NCI-H1105 (cell line): ENCODE measurements at regions not wholly inside any gene's neighbourhood (a gene's known extent, or its start where the extent isn't known, plus 50 kb on each side); places are given as distances from the start of the nearest gene placed in this dataset.
"Not testable (repeated sequence)": the region's sequence is repeated elsewhere in the genome, so short reads cannot be mapped to it uniquely, and the experiment has no call there.

Experiments
- DNase-seq: peaks from one replicate; lab custom pipeline; 2025; lab: John Stamatoyannopoulos, UW

DNA sequence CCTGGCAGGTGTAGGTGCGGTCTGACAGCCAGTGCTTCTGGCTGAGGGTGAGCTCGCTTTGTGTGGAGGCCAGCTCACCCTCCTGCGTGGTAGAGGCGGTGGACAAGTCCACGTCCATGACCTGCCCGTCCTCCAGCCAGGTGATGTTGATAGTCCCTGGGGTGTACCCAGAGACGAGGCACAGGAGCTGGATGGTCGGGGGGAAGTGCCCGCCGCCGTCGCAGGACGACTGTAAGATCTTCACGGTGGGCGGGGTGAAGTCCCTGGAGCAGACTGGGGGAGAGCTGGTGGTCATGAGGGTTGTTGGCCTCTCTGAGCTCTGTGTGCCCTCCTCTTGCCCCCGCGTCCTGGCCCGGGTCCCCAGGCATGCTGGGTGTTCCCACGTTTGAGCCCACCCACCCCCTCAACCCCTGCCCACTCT, 74.6 kb downstream of the TMEM121 start:
- no peak for DNase-seq

DNA sequence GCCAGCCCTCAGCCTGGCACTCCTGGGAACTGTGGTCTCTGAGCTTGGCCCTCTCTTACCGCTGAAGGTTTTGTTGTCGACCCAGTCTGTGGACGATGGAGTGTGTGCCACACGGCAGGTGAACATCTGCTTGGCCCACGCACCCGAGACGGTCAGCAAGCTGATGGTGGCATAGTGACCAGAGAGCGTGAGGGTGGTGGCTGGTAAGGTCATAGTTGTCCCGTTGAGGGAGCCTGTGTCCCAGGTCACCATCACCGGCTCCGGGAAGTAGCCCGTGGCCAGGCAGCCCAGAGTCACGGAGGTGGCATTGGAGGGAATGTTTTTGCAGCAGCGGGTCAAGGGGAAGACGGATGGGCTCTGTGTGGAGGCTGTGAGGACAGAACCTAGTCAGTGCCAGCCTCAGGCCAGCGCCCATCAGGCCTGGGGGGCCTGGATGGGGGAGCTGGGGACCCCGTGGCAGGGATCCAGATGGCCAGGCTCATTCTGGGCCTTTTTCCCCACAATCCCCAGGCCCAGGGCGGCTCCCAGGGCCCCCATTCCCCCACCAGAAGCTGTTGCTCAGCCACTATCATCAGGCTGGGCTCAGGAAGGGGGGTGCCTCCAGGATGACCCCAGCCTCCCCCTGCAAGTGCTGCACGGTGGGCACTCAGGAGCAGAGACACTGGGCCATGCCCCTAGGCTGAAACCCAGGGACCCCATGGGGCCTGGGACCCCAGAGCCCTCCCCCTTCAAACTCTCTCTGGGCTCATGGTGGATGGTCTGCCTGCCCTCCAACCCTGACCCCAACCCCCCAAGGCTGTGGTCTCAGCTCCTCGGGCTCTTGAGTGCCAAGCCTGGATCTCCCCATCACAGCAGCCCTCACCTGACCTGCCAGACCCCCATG, 75.2 kb downstream of the TMEM121 start:
- no peak for DNase-seq

DNA sequence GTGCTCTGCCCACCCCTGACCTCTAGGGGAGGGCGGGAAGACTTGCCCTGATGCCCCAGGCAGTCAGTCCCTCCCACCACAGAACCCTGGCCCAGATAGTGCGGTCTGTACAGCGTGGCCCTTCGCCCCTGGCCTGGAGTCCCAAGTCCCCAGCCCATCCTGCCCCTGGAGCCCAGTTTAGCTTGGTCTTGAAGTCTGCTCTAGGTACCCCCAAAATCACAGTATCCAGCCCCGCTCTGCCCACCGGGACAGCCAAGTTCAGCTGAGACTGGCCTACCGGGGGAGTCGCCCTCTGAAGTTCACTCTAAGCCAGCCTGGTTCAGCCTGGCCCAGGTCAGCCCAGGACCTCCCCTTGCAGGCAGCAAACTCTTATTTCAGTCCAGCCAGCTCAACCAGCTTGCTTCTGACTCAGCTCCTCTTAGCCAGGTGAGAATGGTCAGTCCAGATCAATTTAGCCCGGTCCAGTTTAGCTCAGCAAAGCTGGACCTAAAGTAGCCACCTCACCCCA, 75.9 kb downstream of the TMEM121 start:
- DNase-seq, result no peak

DNA sequence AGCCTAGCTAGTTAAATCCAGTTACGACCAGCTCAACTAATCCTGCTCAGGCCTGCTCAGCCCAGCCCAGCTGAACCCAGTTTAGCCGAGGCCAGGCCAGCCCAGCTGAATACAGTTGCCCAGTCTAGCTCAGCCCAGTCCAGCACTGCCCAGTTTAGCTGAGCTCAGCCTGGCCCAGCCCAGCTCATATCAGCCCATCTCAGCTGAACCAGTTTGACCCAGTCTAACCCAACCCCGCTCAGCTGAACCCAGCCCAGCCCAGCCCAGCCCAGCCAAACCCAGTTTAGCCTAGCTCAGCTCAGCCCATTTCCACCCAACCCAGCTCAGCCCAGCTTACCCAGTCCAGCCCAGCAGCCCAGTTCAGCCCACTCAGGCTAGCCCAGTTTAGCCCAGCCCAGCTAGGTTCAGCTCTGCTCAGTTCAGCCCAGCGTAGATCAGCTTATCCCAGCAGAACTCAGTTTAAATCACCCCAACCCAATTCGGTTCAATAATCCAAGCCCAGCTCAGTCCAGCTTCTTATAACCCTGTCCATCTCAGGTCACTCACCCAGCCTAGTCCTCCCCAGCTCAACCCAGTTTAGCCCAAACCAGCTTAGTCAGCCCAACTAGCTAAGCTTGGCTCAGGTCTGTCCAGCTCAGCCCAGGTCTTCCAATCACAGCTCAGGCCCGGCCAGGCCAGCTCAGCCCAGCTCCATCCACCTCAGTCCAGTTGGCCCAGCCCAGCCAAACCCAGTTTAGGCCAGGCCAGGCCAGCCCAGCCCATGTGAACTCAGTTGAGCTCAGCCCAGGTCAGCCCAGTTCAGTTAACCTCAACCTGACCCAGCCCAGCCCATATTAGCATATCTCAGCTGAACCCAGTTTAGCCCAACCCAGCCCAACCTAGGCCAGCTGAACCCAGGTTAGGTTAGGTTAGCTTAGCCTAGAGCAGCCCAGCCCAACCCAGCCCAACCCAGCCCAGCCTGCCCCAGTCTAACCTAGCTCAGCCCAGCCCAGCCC, 76.7 kb downstream of the TMEM121 start:
- DNase-seq, result no peak

DNA sequence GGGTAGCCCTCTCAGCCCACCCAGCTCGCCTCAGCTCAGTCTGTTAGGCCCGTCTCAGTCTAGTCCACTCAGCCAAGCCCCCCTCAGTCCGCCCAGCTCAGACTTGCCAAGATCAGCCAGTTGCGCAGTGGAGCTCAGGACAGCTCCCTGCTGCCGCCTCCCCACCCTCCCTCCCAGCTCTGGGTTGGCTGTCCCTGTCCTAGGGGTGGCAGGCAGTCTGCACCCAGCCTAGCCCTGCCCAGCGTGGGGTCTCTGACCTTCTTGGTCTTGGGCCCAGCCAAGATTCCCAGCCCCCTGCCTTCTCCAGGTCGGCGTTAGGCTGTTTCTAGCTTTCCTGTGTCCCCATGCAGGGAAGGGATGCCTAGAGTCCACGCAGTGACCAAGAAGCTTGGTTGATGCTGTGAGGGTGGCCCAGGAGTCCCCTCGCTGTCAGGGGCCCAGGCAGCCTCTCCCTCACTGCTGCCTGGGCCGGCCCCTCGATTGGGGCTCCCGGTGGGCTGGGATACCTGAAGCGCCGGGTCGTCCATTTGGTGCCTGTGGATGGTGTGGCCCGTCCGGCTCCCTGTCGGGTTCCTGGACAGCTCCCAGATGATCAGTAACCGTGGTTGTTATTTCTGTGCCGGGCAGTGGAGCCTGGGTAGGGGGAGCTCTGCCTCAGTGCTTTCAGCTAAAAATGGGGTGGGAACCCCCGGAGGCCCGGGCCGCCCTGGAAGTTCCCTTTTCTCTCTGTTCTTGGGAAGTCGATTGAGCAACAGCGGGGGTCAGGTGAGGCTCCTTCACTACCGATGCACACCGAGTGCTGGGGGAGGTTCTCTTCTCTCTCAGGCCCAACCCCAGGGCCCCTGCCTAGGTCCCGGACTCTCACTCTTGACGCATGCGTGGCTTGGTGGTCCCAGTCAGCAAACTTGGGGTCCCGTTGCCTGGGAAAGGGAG, 78.4 kb downstream of the TMEM121 start:
- not testable (repeated sequence) for DNase-seq

DNA sequence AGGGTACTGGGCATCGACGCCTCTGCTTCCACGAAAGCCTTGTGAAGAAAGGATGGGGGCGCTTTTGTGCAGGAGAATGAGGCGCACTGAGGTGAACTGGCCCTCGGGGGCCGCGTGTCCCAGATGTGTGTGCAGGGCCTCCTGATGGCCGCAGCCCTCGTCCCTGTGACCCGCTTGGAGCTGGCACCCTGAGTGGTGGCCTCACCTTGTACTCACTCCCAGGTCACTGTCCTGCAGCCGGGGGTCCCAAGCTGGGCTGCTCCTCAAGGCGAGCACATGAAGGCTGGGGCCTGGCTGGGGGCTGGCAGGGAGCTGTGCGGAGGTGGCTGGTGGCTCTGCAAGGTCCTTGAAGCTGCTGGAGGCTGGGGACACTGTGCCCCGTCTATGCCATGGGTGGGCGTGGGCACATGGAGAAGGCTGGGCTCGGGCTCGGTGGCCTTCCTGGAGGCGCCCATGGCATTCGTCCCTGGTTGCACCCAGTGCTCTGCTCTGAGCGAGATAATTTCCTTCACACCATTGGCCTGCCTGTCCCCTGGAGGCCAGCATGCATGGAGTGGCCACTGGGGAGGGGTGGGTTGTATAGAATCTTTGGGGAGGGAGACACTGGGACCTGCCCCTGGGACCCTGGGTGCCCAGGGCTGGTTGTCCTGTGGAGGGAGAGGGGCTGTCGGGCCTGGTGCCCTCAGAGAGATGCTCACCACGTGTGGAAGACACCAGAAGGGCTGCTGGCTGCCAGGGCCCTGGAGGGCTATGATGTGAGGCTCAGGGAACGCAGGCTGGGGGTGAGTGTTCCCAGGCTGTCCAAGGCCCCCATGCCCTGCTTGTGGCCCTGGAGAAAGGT, 79.3 kb downstream of the TMEM121 start:
- no peak for DNase-seq

DNA sequence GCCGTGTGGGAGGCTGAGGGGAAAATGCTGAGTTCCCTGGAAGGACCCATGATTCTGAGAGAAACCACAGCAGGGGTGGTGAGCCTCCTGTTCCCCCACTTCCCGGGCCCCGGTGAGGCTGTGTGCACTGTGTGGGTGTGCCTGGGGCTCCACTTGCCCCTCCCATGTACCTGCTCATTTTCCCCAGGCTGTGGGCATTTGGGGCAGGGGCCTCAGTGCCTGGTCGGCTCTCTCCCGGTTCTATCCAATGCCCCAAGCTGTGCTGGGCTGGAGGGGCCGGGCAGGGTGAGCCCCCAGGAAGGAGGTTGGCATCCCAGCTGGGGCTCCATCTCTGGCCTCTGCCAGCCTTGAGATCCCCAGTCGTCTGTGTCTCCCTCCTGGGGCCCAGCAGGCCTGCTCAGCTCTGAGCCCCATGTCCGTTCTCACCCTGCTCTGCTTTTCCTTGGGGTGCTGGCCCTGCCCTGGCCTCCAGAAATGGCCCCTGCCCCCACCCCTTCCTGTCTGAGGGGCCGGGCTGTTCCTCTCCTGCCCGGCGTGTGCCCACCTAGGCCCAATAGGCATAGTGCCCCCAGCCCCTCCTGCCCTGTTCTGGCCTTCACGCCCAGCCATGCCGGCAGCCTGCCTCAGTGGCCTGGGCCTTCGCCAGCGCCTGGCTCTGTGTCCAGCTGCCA, 80.1 kb downstream of the TMEM121 start:
- DNase-seq, result not testable (repeated sequence)

DNA sequence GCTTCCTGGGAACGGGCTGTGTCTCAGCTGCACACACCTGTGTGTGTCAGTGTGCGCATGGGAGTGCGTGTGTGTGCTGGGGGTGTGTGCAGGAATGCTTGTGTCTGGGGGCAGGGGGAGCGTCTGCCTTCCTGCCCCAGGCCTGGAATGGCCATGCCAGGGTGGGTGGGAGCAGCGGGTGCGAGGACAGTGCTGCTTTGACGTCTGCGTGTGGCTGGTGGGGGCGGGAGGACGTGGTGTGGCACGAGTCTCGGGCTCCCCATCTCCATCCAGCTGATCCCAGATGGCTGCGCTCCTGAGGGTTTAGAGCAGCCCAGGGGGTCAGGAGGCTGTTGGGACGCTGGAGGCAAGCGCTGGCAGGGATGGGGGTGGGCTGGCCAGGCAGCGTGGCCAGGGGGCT, 80.6 kb downstream of the TMEM121 start:
- DNase-seq, result not testable (repeated sequence)

DNA sequence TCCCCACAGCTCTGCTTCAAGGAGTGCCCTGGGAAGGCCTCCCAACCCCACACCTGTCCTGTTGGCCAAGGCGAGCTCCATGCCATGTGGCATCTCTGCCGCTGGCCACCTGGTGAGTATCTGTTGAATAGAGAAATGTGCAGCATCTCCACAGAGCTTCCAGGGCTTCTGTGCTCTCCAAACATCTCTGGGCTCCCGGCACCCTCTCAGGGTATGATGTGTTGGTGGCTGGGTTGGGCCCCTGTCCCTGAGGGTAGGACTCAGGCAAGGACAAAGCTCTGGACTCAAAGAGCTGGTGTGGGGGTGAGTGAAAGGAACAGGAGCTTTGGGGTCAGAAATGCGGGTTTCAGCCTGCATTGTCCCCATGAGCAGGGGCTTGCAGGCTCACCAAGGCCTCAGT, 88.6 kb downstream of the TMEM121 start:
- DNase-seq, result not testable (repeated sequence)

DNA sequence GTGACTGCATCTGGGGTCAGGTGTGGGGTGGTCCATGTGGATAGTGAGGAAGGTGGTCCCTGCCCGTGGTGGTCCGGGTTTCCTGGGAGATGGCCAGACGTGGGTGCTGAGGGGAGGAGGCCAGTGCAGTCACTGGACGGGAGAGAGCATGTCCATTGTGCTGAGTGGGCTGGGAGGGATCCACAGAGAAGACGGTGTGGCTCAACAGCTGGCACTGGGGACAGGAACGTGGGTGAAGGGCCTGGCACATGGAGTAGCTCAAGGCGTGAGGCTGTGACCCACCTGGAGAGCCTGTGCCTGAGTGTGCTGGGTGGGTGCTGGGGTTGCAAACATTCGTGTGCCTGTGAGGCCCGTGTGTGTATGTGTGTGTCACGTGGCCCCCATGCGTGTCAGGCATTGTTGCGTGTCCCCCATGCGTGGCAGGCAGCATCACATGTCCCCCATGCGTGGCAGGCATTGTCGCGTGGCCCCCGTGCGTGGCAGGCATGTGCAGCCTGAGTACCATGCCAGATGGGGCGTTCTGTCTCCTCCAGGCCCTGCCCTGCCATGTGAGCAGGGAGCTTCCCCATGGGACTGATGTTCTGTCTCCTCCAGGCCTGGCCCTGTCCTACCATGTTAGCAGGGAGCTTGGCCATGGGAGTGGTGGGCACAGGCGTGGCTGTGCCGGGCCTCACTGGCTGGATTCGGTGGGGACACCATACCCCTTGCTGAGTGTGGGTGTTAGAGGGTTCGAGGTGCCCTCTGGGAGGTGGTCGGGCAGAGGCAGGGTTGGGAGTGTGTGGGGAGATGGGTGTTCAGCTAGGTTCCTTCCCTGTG, 89.8 kb downstream of the TMEM121 start:
- not testable (repeated sequence) for DNase-seq

DNA sequence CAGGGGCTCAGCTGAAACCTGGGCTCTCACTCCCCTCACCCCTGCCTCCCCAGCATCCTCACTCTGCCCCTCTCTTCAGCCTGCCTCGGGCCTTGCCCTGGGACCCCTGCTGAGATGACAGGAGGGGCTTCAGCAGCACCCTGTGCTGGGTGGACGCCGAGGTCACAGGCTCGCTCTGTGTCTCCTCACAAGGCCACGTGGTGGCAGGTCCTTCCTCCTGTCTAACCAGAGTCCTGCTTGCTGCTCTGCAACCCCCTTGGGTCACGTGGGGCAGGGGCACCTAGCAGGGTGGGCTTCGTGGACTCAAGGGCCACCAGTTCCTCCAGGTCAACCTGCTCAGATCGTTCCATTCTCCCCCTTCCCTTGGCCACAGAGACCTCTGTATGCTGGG, 90.4 kb downstream of the TMEM121 start:
- no peak for DNase-seq

DNA sequence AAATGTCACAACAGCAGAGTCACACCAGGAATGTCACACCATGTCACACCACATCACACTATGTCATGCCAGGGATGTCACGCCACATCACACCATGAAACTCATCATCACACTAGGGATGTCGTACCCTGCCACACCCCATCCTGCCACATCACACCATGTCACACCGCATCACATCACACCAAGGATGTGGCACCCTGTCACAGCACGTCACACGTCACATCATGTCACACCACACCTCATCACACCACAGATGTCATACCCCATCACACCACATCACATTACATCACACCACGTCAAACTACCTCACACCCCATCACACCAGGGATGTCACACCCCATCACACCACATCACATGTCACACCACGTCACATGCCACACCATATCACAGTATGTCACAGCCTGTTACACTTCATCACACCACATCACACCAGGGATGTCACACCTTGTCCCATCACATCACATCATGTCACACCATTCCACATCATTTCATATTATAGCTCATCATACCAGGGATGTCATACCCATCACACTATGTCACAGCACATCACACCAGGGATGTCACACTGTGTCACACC, 90.9 kb downstream of the TMEM121 start:
- no peak for DNase-seq

DNA sequence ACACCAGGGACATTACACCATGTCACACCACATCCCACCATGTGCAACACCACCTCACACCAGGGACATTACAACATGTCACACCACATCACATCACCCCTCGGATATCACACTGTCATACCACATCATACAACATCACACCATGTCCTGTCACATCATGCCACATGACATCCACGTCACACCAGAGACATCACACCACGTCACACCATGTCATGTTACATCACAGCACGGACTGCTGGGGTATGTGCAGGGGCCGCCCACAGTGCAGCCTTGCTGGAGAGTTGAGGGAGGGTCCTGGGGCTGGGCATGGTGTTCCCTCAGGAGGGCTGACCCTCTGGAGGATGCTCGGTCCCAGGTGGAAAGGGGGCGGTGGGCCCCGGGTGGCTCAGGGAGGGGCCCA, 91.4 kb downstream of the TMEM121 start:
- DNase-seq, result not testable (repeated sequence)

DNA sequence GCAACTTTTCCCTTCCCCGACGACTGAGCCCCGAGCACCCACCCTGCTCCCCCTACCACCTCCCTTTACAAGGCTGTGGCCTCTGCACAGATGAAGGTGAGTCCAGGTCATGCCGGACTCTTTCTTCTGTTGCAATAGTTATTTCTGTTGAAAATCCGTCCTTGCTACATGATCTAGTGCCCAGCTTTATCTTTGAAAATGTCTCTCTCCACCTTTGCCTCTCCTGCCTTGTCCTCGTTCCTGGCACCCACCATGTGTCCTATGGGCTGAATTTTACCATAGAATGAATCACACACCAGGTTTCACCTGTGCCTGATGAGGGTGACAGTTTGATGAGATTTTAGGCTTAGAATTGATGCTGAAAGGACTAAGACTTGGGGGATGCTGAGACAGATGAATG, 92.9 kb downstream of the TMEM121 start:
- DNase-seq, result not testable (repeated sequence)

DNA sequence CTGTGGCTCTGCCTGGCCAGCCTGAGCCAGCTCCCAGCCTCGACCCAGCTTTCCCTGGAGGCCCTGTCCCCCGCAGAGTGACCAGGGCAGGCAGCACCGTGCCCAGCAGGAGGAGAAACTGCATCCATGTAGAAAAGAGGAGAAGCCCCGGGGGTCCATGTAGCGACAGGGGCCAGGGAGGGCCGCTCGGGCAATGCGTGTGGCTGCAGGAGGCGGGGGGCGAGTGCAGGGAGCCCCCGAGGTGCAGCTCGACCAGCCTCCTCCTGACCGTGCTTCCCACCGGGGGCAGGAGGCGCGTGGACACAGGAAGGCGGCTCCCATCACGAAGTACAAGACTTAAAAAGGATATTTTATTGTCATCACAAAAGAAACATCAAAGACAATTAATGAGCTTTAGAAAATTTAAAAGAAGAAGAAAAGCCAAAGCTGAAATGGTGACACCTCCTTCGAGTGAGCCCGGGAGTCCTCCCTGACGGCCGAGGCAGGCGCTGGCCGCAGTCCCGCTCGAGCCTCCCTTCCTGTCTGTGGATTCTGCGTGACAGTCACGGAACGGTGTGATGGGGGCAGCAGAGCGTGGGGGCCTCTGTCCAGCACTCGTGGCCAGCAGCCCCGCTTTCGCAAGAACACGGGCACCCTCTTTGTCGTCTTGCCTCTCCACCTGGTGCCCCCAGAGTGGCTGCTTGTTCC, 93.9 kb downstream of the TMEM121 start:
- DNase-seq, result not testable (repeated sequence)

DNA sequence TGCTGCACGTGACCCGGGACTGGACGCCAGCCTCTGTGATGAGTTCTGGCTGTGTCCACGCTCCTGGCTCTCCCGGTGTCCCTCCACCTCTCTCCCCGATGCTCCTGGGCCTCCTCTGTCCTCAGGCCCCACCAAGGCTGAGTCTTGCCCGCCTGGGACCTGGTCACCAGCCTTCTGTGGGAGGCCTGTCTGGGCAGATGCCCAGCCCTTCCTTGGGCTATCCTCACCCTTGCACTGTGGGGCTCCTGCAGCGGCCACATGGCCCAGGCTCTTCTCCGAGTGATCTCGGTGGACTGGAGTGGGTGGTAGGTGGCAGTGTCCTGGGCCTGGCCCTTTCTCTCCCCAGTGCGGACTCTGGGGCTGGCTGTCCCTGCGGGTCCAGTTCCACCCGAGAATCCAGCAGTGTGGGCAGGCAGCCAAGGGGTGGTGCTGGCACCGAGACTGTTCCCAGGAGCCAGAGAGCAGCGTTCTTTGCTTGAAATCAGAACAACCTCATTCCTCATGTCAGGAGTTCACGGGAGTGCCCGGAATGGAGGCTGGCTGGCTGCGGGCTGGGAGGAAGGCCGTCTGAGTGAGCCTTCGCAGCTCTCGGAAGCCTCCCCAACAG, 94.6 kb downstream of the TMEM121 start:
- not testable (repeated sequence) for DNase-seq
